Suprapubic skin (tissue), 4 donors: ENCODE measurements at regions not wholly inside any gene's neighbourhood (a gene's known extent, or its start where the extent isn't known, plus 50 kb on each side); places are given as distances from the start of the nearest gene placed in this dataset.

ENCODE experiments used
- EP300 ChIP-seq: sonication (generic); formaldehyde crosslinking; IDR thresholded peaks from one replicate; pipeline ENCODE4 v1.6.1; 2017; ENCODE audit warnings: antibody characterized with exemption
- POLR2A ChIP-seq, 2 donors: fragments of 450-650 bp; IDR thresholded peaks; one replicate each; pipeline ENCODE4 v1.6.1; 2017; ENCODE audit warnings: antibody characterized with exemption in 2 of 2, mild to moderate bottlenecking in 2 of 2, moderate library complexity in 2 of 2
- POLR2AphosphoS5 ChIP-seq, 3 donors: sonication (generic); formaldehyde crosslinking; IDR thresholded peaks; one replicate each; pipeline ENCODE4 v1.6.1; 2017; ENCODE audit warnings: antibody characterized with exemption in 3 of 3
- TF ChIP-seq, protein P1 (sequence below), 2 donors: fragments of 200-600 bp in 1 of 2; fragments of 450-650 bp in 1 of 2; sonication (generic) in 1 of 2; IDR thresholded peaks; one replicate each; pipeline ENCODE4 v1.5.1; 2016 to 2019; ENCODE audit warnings: antibody characterized with exemption in 2 of 2, mild to moderate bottlenecking in 1 of 2, moderate library complexity in 1 of 2

DNA sequence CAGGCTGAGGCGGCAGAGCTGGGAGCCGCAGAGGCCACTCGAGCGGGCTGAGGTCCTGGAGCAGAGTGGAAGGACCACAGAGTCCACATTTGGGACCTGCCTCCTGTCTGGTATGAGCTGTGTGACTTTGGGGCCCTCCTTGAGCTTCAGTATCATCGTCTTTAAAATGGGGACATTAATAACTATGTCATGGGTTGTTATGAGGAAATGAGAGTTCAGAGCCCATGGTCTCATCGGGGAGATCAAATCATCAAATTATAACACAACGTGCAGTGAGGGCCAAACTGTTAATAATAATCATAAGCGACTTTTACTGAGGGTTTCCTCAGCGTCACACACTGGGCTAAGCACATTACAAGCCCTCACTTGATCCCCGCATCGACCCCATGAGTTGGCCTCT, 49.9 kb upstream of the CCDC167 start:
- TF ChIP-seq POLR2AphosphoS5 (IDR thresholded peaks at IDR 0.05), result no peak
- TF ChIP-seq, protein P1, sequence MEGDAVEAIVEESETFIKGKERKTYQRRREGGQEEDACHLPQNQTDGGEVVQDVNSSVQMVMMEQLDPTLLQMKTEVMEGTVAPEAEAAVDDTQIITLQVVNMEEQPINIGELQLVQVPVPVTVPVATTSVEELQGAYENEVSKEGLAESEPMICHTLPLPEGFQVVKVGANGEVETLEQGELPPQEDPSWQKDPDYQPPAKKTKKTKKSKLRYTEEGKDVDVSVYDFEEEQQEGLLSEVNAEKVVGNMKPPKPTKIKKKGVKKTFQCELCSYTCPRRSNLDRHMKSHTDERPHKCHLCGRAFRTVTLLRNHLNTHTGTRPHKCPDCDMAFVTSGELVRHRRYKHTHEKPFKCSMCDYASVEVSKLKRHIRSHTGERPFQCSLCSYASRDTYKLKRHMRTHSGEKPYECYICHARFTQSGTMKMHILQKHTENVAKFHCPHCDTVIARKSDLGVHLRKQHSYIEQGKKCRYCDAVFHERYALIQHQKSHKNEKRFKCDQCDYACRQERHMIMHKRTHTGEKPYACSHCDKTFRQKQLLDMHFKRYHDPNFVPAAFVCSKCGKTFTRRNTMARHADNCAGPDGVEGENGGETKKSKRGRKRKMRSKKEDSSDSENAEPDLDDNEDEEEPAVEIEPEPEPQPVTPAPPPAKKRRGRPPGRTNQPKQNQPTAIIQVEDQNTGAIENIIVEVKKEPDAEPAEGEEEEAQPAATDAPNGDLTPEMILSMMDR (IDR thresholded peaks at IDR 0.05), result no peak
- no peak for TF ChIP-seq POLR2A (IDR thresholded peaks at IDR 0.05)
- no peak for TF ChIP-seq EP300
